GM19035 (cell line): ENCODE measurements at regions not wholly inside any gene's neighbourhood (a gene's known extent, or its start where the extent isn't known, plus 50 kb on each side); places are given as distances from the start of the nearest gene placed in this dataset.

Experiments
- ATAC-seq: cut with Tn5 transposase; IDR thresholded peaks from one replicate; pipeline ENCODE4 v1.9.1; 2021; ENCODE audit not compliant: unreplicated experiment

- ATAC-seq = no peak
Observed at GRCh38 chr22:49590851-49591445, 236.7 kb downstream of the BRD1 start.

- no peak for ATAC-seq
Observed at GRCh38 chr22:49590381-49590780, 237.3 kb downstream of the BRD1 start.

- no peak for ATAC-seq
Observed at GRCh38 chr22:49589811-49590210, 237.9 kb downstream of the BRD1 start.

GRCh38 chr22:49589301-49589700, 238.4 kb downstream of the BRD1 start:
- ATAC-seq = no peak

DNA sequence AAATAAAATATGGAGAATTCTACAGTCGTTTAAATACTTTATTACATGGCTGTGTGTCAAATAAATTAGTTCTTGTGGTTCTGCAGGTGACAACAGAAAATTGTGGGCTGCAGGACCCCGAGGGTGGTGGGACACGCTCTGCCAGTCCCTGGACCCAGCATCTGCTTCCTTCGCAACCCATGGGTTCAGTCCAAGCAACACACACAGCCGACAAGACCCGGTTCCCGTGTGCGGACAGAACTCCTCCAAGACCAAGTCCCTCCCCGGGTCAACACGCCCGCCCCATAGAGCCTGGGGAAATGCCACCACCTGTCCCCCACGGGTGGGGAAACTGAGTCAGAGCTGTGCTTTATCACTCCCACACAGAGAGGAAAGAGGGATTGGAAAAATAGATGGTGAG, 238.9 kb downstream of the BRD1 start:
- no peak for ATAC-seq

DNA sequence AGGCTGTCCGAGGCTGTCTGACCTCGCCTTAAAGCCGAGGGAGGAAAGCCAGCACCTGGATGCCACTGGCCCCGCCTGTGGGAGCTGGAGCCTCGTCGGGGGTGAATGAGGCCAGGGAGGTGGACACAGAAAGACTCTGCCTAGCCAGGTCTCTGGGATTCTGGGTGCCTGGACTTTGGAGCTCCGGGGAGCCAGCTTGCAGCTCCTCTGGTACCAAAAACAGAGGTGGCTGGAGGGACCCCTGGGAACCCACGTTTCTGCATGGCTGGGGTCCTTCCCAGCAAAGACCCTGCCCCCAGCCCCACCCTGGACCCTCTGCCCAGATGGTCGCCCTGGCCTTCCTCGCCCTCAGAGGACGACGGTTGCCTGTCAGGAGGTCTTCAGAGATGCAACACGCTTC, 239.7 kb downstream of the BRD1 start:
- ATAC-seq = no peak

DNA sequence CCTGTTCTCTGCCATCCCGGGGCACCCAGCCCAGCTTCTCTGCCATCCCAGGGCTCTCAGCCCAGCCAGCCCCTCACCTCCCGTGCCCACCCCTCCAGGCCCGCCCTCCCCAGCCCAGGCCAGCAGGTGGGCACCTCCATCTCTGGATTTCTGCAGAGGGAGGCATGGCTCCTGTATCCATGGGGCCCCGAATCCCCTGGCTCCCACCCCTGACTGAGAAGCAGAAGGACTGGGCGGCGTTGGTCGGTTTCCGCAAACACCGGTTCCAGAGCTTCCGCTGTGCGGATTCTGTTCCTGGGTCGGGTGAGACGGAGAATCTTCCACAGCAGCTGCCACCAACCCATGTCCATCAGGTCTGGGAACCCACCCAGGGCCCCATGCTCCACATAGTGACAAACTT, 240.3 kb downstream of the BRD1 start:
- no peak for ATAC-seq

DNA sequence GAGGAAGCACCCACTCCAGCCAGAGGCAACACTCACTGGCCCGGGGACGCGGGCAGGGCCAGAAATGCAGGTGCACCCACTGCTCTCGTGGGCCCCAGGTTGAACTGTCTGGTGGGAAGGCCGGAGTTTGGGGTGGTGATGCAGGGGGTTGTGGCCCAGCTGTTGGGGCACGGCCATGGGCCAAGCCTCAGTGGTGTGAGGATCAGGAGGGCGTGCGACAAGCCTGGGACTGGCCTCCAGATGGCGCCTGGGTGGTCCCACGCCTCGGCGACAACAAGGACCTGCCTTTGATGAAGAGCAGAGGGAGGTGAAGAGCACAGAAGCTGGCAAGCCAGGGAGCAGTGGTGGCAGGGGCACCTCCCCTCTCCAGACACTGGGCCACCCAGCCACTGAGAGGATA, 240.8 kb downstream of the BRD1 start:
- no peak for ATAC-seq

DNA sequence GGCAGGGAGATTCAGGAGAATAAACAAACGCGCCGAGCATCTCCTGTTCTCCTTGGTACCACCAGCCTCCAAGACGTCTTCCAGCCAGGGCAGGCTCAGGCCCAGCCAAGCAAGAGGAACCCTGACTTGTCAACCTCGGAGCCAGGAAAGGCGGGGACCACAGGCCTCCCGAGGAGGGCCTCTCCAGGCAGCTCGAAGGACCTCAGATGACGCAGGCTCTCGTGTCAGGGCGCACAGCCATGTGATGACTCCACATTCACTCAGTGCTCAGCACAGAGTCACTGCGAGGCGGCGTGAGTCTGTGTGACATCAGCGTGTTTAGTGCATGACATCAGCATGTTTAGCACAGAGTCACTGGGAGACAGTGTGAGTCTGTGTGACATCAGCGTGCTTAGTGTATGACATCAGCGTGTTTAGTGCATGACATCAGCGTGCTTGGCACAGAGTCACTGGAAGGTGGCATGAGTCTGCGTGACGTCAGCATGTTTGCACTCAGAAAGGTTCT, 241.4 kb downstream of the BRD1 start:
- ATAC-seq = no peak

- ATAC-seq = no peak
Observed at GRCh38 chr22:49585461-49586243, 242.0 kb downstream of the BRD1 start.

DNA sequence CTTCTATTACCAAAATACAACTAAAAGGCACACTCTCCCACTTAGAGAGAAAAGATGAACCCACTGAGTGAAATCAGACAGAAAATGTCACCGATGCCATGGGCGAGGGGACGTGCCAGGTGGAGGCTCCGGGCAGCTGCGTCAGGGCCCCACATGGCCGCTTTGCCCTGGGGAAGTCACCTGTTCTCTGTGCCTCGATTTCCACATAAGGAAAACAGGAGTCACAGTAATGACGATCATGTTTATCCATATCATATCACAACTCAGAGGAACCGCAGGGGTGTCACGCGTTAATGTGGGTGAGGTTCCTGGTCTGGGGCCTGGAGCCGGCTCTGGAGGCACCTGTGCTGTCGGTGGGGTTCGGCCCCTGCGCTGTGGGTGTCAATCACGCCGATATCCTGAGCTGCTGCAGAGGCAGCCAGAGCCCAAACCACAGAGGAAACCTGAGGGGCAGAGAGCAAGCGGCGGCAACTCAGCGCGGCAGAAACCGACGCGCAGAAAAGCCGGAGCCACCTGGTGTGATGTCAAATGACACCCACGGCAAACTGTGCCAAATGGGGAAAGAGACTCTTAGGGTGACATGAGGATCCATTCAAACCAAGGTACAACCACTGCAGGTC, 243.7 kb downstream of the BRD1 start:
- no peak for ATAC-seq

DNA sequence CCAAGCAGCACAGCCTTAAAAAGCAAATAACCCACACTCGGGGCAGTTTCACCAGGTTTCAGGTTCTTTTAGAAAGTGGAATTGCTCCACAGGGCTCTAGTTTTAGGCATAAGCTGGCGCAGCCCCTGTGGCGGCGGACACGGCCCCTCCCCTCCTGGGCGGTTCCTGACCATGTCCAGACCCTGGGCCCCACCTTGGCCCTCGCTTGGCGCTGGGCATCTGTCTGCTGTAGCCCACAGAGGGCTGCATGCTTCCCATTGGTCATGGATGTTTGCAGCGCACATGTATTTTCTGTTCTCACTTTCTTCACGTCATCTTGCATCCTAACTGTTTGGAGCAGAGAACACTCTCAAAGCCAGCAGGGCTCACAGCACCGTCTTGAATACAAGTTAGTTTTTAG, 244.3 kb downstream of the BRD1 start:
- no peak for ATAC-seq

DNA sequence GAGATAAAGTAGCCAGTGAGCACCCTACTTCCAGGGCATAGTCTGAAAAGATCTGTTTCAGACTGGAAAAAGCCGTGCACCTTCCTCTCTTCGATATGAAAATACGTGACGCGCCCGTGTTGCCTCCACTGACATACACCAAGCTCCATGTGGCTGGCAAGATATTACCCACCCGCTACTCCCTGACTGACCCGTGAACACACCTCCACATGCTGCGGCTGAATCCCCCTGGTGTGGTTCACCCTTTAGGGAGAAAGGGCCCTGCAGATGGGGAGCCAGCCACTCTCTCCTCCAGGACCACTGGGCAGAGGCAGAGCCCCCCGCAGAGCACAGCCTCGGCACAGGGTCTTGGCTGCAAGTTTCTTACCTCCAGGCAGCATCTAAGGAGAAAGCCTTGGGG, 245.0 kb downstream of the BRD1 start:
- ATAC-seq = no peak

GRCh38 chr22:49582181-49582580, 245.5 kb downstream of the BRD1 start:
- ATAC-seq = no peak

- ATAC-seq = no peak
Observed at GRCh38 chr22:49580024-49580423, 247.6 kb downstream of the BRD1 start.

DNA sequence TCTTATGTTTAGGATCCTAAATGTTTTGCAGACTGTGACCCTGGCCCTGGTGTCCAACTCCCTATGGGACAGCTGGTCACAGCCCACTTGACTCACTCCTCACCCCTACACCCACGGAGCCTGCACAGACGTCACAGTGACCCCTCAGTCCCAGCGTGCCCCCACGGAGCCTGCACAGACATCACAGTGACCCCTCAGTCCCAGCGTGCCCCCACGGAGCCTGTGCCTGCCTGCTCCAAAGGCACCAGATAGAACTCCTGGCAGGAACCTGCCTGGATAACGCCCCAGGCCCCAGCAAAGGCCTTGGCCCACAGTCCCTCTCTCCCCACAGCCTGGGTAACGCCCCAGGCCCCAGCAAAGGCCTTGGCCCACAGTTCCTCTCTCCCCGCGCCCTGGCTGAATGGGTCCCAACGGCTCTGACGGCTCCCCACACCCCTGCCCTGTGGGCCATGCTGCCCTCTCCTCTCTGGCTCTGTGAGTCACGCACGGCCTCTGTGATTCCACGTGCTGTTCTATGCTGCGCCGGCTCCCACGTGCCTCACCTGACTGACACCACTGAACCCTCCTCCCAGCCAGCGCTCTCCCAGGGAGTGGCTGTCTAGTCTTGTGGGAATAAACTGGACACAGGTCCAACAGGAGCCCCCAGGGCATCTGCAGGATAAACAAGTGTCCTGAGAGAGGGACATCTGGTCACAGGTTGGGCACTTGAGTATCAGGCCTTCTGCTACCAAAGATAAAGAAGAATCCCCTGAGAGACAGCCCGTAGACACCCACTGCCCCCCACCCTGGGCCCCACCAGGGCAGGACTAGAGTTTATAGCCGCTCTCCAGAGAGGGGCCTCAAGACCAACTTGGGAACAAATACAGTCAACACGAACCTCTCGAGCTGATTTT, 250.3 kb downstream of the BRD1 start:
- no peak for ATAC-seq

DNA sequence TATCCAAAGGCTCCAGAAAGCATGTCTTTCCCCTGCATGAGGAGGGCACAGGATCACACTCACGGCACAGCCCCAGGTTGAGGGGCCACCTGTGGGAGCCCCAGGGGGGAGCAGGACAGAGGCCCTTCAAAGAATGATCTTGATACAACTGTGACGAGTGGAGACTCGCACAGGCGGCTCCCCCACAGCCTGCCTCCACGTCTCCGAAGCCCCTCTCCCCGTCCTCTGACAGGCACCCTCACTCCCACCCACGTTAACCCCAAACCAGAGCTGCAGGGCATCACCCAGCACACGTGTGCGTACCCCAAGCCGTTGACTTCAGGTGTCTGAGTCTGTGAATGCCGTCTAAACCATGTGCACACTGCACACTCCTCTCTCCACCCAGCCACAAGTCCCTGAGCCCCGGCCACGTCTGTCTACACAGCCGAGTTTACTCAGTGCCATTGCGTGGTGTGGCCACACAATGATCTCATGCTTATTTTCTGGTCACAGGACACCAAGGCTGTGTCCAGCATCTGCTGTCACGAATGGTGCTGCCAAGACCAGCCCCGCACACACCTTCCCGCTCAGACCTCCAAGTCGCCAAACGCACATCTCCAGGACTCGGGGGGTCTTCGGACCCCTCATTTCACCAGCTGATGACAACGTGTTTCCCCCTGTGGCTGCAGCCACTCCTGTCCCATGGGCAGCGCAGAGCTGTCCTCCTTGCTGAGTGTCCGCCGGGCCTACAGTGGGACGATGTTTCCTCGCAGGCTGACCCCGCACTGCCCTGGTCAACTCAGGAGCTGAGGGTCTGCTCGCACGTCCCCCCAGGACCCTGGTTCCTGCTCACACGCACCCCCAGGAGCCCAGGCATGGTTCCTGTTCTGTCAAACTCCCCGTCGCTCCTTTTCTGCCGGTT, 251.2 kb downstream of the BRD1 start:
- no peak for ATAC-seq

- no peak for ATAC-seq
Observed at GRCh38 chr22:49575703-49576081, 252.0 kb downstream of the BRD1 start.

GRCh38 chr22:49574881-49575702, 252.6 kb downstream of the BRD1 start:
- no peak for ATAC-seq
